Endothelial cell of umbilical vein (primary cell): ENCODE measurements at regions not wholly inside any gene's neighbourhood (a gene's known extent, or its start where the extent isn't known, plus 50 kb on each side); places are given as distances from the start of the nearest gene placed in this dataset.

Experiments
- BruUV-seq: library from RNA; stranded (reverse); fragments of 400-500 nt; replicated peaks from 2 replicates; lab custom pipeline; 2021; lab: Mats Ljungman, UMichigan
- CTCF ChIA-PET: fragments of 300-600, 350-600 bp; sonication (Branson Sonifier 250); formaldehyde crosslinking; loops from one replicate; lab custom pipeline; 2021; ENCODE audit warnings: antibody characterized with exemption, inconsistent platforms; lab: Charles Lee
- POLR2A ChIA-PET: fragments of 300-600, 350-600 bp; sonication (Branson Sonifier 250); formaldehyde crosslinking; loops from one replicate; lab custom pipeline; 2021; ENCODE audit warnings: antibody characterized with exemption, inconsistent platforms; lab: Charles Lee
- DNase-seq: peaks from one replicate; pipeline ENCODE4 v3.0.0-alpha.2; 2011; ENCODE audit warnings: low read depth, low spot score
- FAIRE-seq: peaks from 2 replicates; lab custom pipeline; 2011; peaks lifted over from hg19 to GRCh38; lab: Jason Lieb, UNC
- H2AFZ ChIP-seq: 2 replicates; pipeline ENCODE4 v1.6.0; 2012; ENCODE audit warnings: low read depth, low read length, control low read depth, inconsistent platforms
- H3K27ac ChIP-seq: 2 replicates; pipeline ENCODE4 v1.5.1; 2011; ENCODE audit warnings: low read depth, mild to moderate bottlenecking, control low read depth, low read length, moderate library complexity; ENCODE audit not compliant: insufficient read depth
- H3K27me3 ChIP-seq, 2 experiments: 2 replicates each; pipeline versions ENCODE4 v1.6.0 to v1.6.1; 2011; ENCODE audit warnings: low read length in 2 of 2, mixed read lengths in 1 of 2; ENCODE audit not compliant: control insufficient read depth in 2 of 2, insufficient read depth in 2 of 2
- H3K36me3 ChIP-seq, 2 experiments: 2 replicates in 1 of 2; 3 replicates in 1 of 2; pipeline ENCODE4 v1.5.1; 2011; ENCODE audit warnings: low read length in 2 of 2, mild to moderate bottlenecking in 1 of 2, moderate library complexity in 1 of 2; ENCODE audit not compliant: control insufficient read depth in 2 of 2, insufficient read depth in 2 of 2; ENCODE audit errors: extremely low read depth in 1 of 2
- H3K4me1 ChIP-seq: 3 replicates; pipeline ENCODE4 v1.5.1; 2011; ENCODE audit warnings: mild to moderate bottlenecking, low read length; ENCODE audit not compliant: control insufficient read depth, insufficient read depth; ENCODE audit errors: extremely low read depth
- H3K4me2 ChIP-seq: 2 replicates; pipeline ENCODE4 v1.6.1; 2011; ENCODE audit warnings: low read length, control low read depth, mixed read lengths; ENCODE audit not compliant: insufficient read depth
- H3K4me3 ChIP-seq, 3 experiments: fragments of 200-600 bp in 1 of 3; sonication (generic), shearing (Covaris generic) in 1 of 3; replicated peaks in 1 of 3; 2 replicates each; pipeline ENCODE4 v1.5.1; 2011 to 2016; ENCODE audit warnings: control low read depth in 3 of 3, low read length in 3 of 3, mild to moderate bottlenecking in 2 of 3, inconsistent platforms in 1 of 3, low read depth in 1 of 3, moderate library complexity in 1 of 3; ENCODE audit not compliant: insufficient read depth in 1 of 3
- H3K79me2 ChIP-seq: 2 replicates; pipeline ENCODE4 v1.6.0; 2012; ENCODE audit warnings: low read length, inconsistent platforms; ENCODE audit not compliant: control insufficient read depth, insufficient read depth
- H3K9ac ChIP-seq: replicated peaks from 2 replicates; pipeline ENCODE3; 2011; ENCODE audit warnings: low read length, control low read depth; ENCODE audit not compliant: insufficient read depth; ENCODE audit errors: extremely low read depth
- H3K9me1 ChIP-seq: replicated peaks from 3 replicates; pipeline ENCODE4 v1.6.0; 2011; ENCODE audit warnings: mild to moderate bottlenecking, low read length; ENCODE audit not compliant: control insufficient read depth, insufficient read depth; ENCODE audit errors: extremely low read depth
- H3K9me3 ChIP-seq: replicated peaks from 2 replicates; pipeline ENCODE4 v1.5.1; 2012; ENCODE audit warnings: low read length, inconsistent platforms; ENCODE audit not compliant: control insufficient read depth, insufficient read depth
- H4K20me1 ChIP-seq: replicated peaks from 2 replicates; pipeline ENCODE3; 2011; ENCODE audit warnings: mild to moderate bottlenecking, low read length; ENCODE audit not compliant: control insufficient read depth, insufficient read depth; ENCODE audit errors: extremely low read depth
- EZH2 ChIP-seq: IDR thresholded peaks from 2 replicates; pipeline ENCODE4 v1.6.1; 2012; ENCODE audit warnings: borderline replicate concordance, low read depth, mild to moderate bottlenecking, moderate library complexity, low read length, inconsistent platforms; ENCODE audit not compliant: severe bottlenecking
- FOS ChIP-seq: IDR thresholded peaks from 2 replicates; pipeline ENCODE4 v1.6.1; 2011; ENCODE audit warnings: mild to moderate bottlenecking, low read length, moderate library complexity, borderline replicate concordance; ENCODE audit not compliant: insufficient read depth
- GATA2 ChIP-seq: IDR thresholded peaks from 2 replicates; pipeline ENCODE4 v1.7.0; 2011; ENCODE audit warnings: low read depth, mild to moderate bottlenecking, moderate library complexity, mixed read lengths, low read length; ENCODE audit not compliant: insufficient read length, insufficient read depth
- JUN ChIP-seq: IDR thresholded peaks from 2 replicates; pipeline ENCODE4 v1.6.1; 2011; ENCODE audit warnings: borderline replicate concordance, low read depth; ENCODE audit not compliant: insufficient read length, insufficient read depth
- MYC ChIP-seq: IDR thresholded peaks from one replicate; pipeline ENCODE4 v1.6.1; 2011; ENCODE audit warnings: mild to moderate bottlenecking, low read depth, low read length
- POLR2A ChIP-seq: IDR thresholded peaks from 2 replicates; pipeline ENCODE4 v1.6.1; 2012; ENCODE audit warnings: low read depth, mild to moderate bottlenecking, control low read depth, low read length
- POLR2AphosphoS5 ChIP-seq: IDR thresholded peaks from 2 replicates; pipeline ENCODE4 v1.6.1; 2012; ENCODE audit warnings: low read depth, mild to moderate bottlenecking, control low read depth, low read length, moderate library complexity; ENCODE audit not compliant: insufficient read depth
- dilution Hi-C: fragments of 300-500 bp; cut with MboI; formaldehyde crosslinking; loops from one replicate; pipeline ENCODE4 v1.15.0; 2019; ENCODE audit warnings: low sequenced_read_pairs; ENCODE audit not compliant: extremely low pct_ligation_motif_present
- intact Hi-C: fragments of 100-400 bp; cut with micrococcal nuclease; formaldehyde crosslinking; loops from one replicate; pipeline ENCODE4 v1.10.0; 2022
- TF ChIP-seq, protein P1 (sequence below), 2 donors: IDR thresholded peaks; 1 replicate in 1 of 2; 2 replicates in 1 of 2; pipeline ENCODE4 v1.5.1; 2011; ENCODE audit warnings: low read length in 2 of 2, mild to moderate bottlenecking in 2 of 2, moderate library complexity in 2 of 2, control low read depth in 1 of 2, inconsistent platforms in 1 of 2, low read depth in 1 of 2; ENCODE audit not compliant: insufficient read depth in 1 of 2; ENCODE audit errors: extremely low read depth in 1 of 2
- TF ChIP-seq, protein P2 (sequence below): IDR thresholded peaks from 2 replicates; pipeline ENCODE4 v1.6.1; 2011; ENCODE audit not compliant: insufficient read depth, insufficient read length

DNA sequence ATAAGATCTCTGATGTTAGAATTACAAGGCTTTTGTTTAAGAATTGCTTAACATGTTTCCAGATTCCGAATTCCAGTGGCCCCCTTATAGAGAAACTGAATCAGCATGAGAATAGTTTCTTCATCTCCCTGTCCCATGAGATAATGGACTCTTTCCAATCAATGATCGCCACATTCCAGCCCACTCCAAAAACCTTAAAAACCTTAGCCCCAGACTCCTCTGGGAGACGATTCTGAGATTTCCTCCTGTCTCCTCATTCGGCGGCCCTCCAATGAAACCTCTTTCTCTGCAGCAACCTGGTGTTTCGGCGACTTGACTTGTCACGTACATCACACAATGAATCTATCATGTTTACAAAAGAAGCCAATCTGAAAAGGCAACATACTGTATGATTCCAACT is 197.1 kb upstream of the PSMD7 start:
- no peak for TF ChIP-seq POLR2AphosphoS5
- TF ChIP-seq, protein P1, sequence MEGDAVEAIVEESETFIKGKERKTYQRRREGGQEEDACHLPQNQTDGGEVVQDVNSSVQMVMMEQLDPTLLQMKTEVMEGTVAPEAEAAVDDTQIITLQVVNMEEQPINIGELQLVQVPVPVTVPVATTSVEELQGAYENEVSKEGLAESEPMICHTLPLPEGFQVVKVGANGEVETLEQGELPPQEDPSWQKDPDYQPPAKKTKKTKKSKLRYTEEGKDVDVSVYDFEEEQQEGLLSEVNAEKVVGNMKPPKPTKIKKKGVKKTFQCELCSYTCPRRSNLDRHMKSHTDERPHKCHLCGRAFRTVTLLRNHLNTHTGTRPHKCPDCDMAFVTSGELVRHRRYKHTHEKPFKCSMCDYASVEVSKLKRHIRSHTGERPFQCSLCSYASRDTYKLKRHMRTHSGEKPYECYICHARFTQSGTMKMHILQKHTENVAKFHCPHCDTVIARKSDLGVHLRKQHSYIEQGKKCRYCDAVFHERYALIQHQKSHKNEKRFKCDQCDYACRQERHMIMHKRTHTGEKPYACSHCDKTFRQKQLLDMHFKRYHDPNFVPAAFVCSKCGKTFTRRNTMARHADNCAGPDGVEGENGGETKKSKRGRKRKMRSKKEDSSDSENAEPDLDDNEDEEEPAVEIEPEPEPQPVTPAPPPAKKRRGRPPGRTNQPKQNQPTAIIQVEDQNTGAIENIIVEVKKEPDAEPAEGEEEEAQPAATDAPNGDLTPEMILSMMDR (IDR thresholded peaks at IDR 0.05; ENCODE audit: extremely low read depth in 1 of 2, insufficient read depth in 1 of 2, low read depth in 1 of 2, low read length in 2 of 2): no peak
- TF ChIP-seq FOS: no peak
- TF ChIP-seq JUN: no peak
- TF ChIP-seq GATA2: no peak
- TF ChIP-seq MYC: no peak
- no peak for TF ChIP-seq EZH2
- TF ChIP-seq, protein P2, sequence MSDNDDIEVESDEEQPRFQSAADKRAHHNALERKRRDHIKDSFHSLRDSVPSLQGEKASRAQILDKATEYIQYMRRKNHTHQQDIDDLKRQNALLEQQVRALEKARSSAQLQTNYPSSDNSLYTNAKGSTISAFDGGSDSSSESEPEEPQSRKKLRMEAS: no peak
- no peak for TF ChIP-seq POLR2A
- no peak for FAIRE-seq
- intact Hi-C loops: no loop called here
- Histone ChIP-seq H3K79me2 (no peaks in the 10 kb centered on the region), H3K4me1 (no peaks in the 10 kb centered on the region), H3K9me1 (no peaks in the 10 kb centered on the region), H2AFZ (no peak overlapping the region), H4K20me1 (no peaks in the 10 kb centered on the region), H3K27me3 (no peaks in the 10 kb centered on the region), H3K27ac (no peak overlapping the region), H3K9ac (no peak overlapping the region), H3K9me3 (no peaks in the 10 kb centered on the region), H3K4me2 (no peak overlapping the region), H3K36me3 (no peaks in the 10 kb centered on the region), H3K4me3 (no peak overlapping the region)
- dilution Hi-C loops: no loop called here
- DNase-seq: no peak
- ChIA-PET CTCF (no interaction called here), POLR2A (no interaction called here)
- BruUV-seq: no TSS peak
